Nephron (organoid): ENCODE measurements at regions not wholly inside any gene's neighbourhood (a gene's known extent, or its start where the extent isn't known, plus 50 kb on each side); places are given as distances from the start of the nearest gene placed in this dataset.
"Not testable (repeated sequence)": the region's sequence is repeated elsewhere in the genome, so short reads cannot be mapped to it uniquely, and the experiment has no call there.

Experiments used
- H3K27ac Mint-ChIP-seq, 3 experiments: 2 replicates each; pipeline ENCODE4 v1.8.0; 2020; ENCODE audit warnings: mixed read lengths in 3 of 3, mild to moderate bottlenecking in 2 of 3, moderate library complexity in 1 of 3
- H3K27me3 Mint-ChIP-seq: 2 replicates; pipeline ENCODE4 v1.8.0; 2021; ENCODE audit warnings: low read depth, mild to moderate bottlenecking, moderate library complexity, mixed read lengths
- H3K36me3 Mint-ChIP-seq: 2 replicates; pipeline ENCODE4 v1.8.0; 2020; ENCODE audit warnings: low read depth, mixed read lengths
- H3K4me1 Mint-ChIP-seq: 2 replicates; pipeline ENCODE4 v1.8.0; 2020; ENCODE audit warnings: mixed read lengths
- H3K4me3 Mint-ChIP-seq, 3 experiments: 2 replicates each; pipeline ENCODE4 v1.8.0; 2020; ENCODE audit warnings: mild to moderate bottlenecking in 3 of 3, mixed read lengths in 3 of 3, moderate library complexity in 2 of 3
- H3K9me3 Mint-ChIP-seq: 2 replicates; pipeline ENCODE4 v1.8.0; 2020; ENCODE audit warnings: mixed read lengths
- CTCF ChIP-seq, 3 experiments: fragments of 200-600 bp; sonication (generic); IDR thresholded peaks; one replicate each; pipeline ENCODE4 v1.5.0; 2021; ENCODE audit warnings: antibody characterized with exemption in 3 of 3; ENCODE audit not compliant: unreplicated experiment in 3 of 3

GRCh38 chr4:154907345-154908045 lies 126.4 kb downstream of the RBM46 start:
- not testable (repeated sequence) for H3K27ac Mint-ChIP-seq, H3K4me3 Mint-ChIP-seq, H3K4me1 Mint-ChIP-seq, H3K36me3 Mint-ChIP-seq, H3K27me3 Mint-ChIP-seq, H3K9me3 Mint-ChIP-seq

- no peaks in the 10 kb centered on the region for H3K27me3 Mint-ChIP-seq
- TF ChIP-seq CTCF (IDR thresholded peaks at IDR 0.05; ENCODE audit: unreplicated experiment in 3 of 3) = no peak
- no peaks in the 10 kb centered on the region for H3K36me3 Mint-ChIP-seq
- no peaks in the 10 kb centered on the region for H3K9me3 Mint-ChIP-seq
- H3K4me3 Mint-ChIP-seq = no peak overlapping the region
- no peak overlapping the region for H3K27ac Mint-ChIP-seq
- no peaks in the 10 kb centered on the region for H3K4me1 Mint-ChIP-seq
These were observed 127.1 kb downstream of the RBM46 start for GRCh38 chr4:154908168-154908567.

GRCh38 chr4:154911097-154911496 lies 130.0 kb downstream of the RBM46 start:
- Mint-ChIP-seq H3K27me3 (no peaks in the 10 kb centered on the region), H3K27ac (no peak overlapping the region), H3K4me1 (no peaks in the 10 kb centered on the region), H3K4me3 (no peak overlapping the region), H3K36me3 (no peaks in the 10 kb centered on the region), H3K9me3 (no peaks in the 10 kb centered on the region)
- TF ChIP-seq CTCF (IDR thresholded peaks at IDR 0.05; ENCODE audit: unreplicated experiment in 3 of 3) = peak; percentile 17 to 26 (median 18)

GRCh38 chr4:154911608-154912098 lies 130.6 kb downstream of the RBM46 start:
- H3K27me3 Mint-ChIP-seq = no peaks in the 10 kb centered on the region
- no peak for TF ChIP-seq CTCF (IDR thresholded peaks at IDR 0.05; ENCODE audit: unreplicated experiment in 3 of 3)
- H3K4me3 Mint-ChIP-seq = no peak overlapping the region
- H3K36me3 Mint-ChIP-seq = no peaks in the 10 kb centered on the region
- no peaks in the 10 kb centered on the region for H3K4me1 Mint-ChIP-seq
- no peak overlapping the region for H3K27ac Mint-ChIP-seq
- H3K9me3 Mint-ChIP-seq = no peaks in the 10 kb centered on the region

GRCh38 chr4:154916068-154916467 lies 135.0 kb downstream of the RBM46 start:
- Mint-ChIP-seq H3K9me3 (no peaks in the 10 kb centered on the region), H3K4me1 (no peaks in the 10 kb centered on the region)
- TF ChIP-seq CTCF (IDR thresholded peaks at IDR 0.05; ENCODE audit: unreplicated experiment in 3 of 3) = no peak

GRCh38 chr4:154927126-154927680 lies 146.1 kb downstream of the RBM46 start:
- H3K27ac Mint-ChIP-seq = no peak overlapping the region
- no peaks in the 10 kb centered on the region for H3K27me3 Mint-ChIP-seq
- peaks cover 16% of the 10 kb centered on the region for H3K9me3 Mint-ChIP-seq
- H3K4me3 Mint-ChIP-seq = no peak overlapping the region
- no peaks in the 10 kb centered on the region for H3K4me1 Mint-ChIP-seq
- TF ChIP-seq CTCF (IDR thresholded peaks at IDR 0.05; ENCODE audit: unreplicated experiment in 3 of 3) = no peak
- H3K36me3 Mint-ChIP-seq = no peaks in the 10 kb centered on the region

More at GRCh38 chr4:154916068-154916467, 135.0 kb downstream of the RBM46 start:
- Mint-ChIP-seq H3K36me3 (no peaks in the 10 kb centered on the region), H3K27ac (no peak overlapping the region), H3K27me3 (no peaks in the 10 kb centered on the region), H3K4me3 (no peak overlapping the region)
